ENCODE measurements at regions not wholly inside any gene's neighbourhood (a gene's known extent, or its start where the extent isn't known, plus 50 kb on each side); places are given as distances from the start of the nearest gene placed in this dataset.

DNA sequence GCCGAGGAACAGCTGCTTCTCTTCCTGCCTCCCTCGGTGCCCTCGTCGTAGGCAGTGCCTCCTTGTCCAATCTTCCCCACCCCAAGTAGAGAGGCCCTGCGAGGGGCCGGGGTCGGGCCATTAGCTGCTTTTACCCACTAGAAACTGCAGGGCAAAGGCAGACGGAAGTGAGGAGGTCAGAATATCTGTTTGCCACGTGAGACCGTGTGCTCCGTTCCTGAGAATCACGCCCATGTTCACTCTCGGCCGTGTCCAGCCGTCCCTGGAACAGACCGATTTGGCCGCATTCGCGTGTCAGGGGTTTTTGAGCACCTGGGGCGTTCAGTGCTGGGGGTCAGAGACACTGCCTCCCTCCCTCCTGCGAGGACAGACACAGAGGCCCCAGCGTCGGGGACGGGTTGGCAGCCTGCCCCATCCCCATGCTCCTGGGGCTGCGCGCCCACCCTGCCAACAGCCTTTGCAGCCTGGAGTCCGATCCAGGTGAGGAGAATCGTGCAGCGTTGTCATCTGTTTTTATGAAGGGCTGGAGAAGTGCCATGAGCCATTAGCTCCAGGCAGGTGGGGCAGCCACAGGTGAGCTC lies 982.2 kb downstream of the BRD1 start:
- no peak for DNase-seq
- WGBS, 2 donors = 73 to 84% methylated on average over 29 of the region's 29 CpGs
- H3K4me3 ChIP-seq = no peak overlapping the region
- H3K9me3 ChIP-seq = no peaks in the 10 kb centered on the region
- TF ChIP-seq POLR2A (IDR thresholded peaks at IDR 0.05) = no peak
- TF ChIP-seq, protein P1, sequence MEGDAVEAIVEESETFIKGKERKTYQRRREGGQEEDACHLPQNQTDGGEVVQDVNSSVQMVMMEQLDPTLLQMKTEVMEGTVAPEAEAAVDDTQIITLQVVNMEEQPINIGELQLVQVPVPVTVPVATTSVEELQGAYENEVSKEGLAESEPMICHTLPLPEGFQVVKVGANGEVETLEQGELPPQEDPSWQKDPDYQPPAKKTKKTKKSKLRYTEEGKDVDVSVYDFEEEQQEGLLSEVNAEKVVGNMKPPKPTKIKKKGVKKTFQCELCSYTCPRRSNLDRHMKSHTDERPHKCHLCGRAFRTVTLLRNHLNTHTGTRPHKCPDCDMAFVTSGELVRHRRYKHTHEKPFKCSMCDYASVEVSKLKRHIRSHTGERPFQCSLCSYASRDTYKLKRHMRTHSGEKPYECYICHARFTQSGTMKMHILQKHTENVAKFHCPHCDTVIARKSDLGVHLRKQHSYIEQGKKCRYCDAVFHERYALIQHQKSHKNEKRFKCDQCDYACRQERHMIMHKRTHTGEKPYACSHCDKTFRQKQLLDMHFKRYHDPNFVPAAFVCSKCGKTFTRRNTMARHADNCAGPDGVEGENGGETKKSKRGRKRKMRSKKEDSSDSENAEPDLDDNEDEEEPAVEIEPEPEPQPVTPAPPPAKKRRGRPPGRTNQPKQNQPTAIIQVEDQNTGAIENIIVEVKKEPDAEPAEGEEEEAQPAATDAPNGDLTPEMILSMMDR (IDR thresholded peaks at IDR 0.05) = no peak
- TF ChIP-seq POLR2AphosphoS5 (IDR thresholded peaks at IDR 0.05) = no peak
- TF ChIP-seq EP300 (IDR thresholded peaks at IDR 0.05) = no peak
- peaks cover 0 to 32% (median 0%) of the 10 kb centered on the region in 3 donors for H3K27me3 ChIP-seq
- H3K4me1 ChIP-seq = no peaks in the 10 kb centered on the region
- H3K36me3 ChIP-seq = no peaks in the 10 kb centered on the region
- intact Hi-C loops (cut with DNase I) = no loop called here
- no peak overlapping the region for H3K27ac ChIP-seq

DNA sequence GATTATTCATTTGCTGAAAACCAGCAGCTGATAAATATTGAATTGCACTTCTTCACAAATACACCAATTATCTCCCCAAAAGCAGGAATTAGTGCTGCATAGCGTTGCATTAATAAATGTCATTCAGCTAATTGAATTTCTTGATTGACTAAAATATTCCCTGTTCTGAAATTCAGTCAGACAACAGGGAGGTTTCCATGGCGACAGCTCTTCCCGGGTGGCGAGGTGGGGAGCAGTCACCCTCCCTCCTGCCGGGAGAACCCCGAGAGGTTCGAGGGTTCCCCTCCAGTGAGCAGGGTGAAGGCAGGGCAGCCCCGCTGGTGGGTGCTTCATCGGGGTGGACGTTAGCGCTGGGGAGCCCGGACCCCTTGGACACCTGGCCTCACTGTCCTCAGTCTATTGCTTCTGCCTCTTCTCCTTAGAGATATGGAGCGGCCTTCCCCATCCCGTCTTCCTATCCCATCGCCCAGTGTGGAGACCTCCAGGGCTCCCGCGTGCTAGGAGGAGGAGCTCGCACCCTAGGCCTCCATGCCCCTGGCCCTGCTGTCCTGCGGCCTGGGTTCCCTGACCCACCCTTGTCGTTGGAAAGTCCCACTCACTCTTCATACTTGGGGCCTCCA lies 983.5 kb downstream of the BRD1 start:
- WGBS, 2 donors = 77 to 86% methylated on average over 20 of the region's 20 CpGs
- H3K27ac ChIP-seq = no peak overlapping the region
- no peaks in the 10 kb centered on the region for H3K9me3 ChIP-seq
- H3K27me3 ChIP-seq = peaks cover 0 to 30% (median 0%) of the 10 kb centered on the region in 3 donors
- H3K4me3 ChIP-seq = no peak overlapping the region
- no peaks in the 10 kb centered on the region for H3K4me1 ChIP-seq
- peak; percentile 38 for DNase-seq
- no peaks in the 10 kb centered on the region for H3K36me3 ChIP-seq
- TF ChIP-seq, protein P1 (IDR thresholded peaks at IDR 0.05) = no peak
- TF ChIP-seq POLR2AphosphoS5 (IDR thresholded peaks at IDR 0.05) = no peak
- no peak for TF ChIP-seq EP300 (IDR thresholded peaks at IDR 0.05)
- no peak for TF ChIP-seq POLR2A (IDR thresholded peaks at IDR 0.05)
- intact Hi-C loops (cut with DNase I) = no loop called here

DNA sequence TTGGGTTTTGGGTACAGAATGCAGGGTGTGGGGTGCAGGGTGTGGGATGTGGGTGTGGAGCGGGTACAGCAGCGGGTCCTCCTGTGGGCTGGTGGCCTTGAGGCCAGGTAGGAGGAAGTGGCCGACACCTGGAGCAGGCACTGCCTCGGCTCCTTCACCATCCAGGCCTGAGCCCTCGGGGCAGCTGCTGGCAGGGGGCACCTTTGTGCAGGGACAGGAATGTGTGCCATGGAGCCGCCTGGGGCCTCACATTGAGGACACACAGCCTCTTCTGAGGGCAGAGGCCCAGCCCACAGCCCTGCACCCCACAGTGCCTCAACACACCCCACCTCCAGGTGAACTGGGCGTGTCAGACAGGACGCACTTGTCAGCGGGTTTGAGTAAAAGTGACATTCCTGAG lies 984.0 kb downstream of the BRD1 start:
- no peaks in the 10 kb centered on the region for H3K4me1 ChIP-seq
- peaks cover 0 to 27% (median 0%) of the 10 kb centered on the region in 3 donors for H3K27me3 ChIP-seq
- no peak overlapping the region for H3K27ac ChIP-seq
- H3K9me3 ChIP-seq = no peaks in the 10 kb centered on the region
- intact Hi-C loops (cut with DNase I) = no loop called here
- DNase-seq = peak; percentile 28
- H3K36me3 ChIP-seq = no peaks in the 10 kb centered on the region
- H3K4me3 ChIP-seq = no peak overlapping the region
- 30 to 66% methylated on average over 9 of the region's 9 CpGs for WGBS, 2 donors
- TF ChIP-seq, protein P1 (IDR thresholded peaks at IDR 0.05) = no peak

DNA sequence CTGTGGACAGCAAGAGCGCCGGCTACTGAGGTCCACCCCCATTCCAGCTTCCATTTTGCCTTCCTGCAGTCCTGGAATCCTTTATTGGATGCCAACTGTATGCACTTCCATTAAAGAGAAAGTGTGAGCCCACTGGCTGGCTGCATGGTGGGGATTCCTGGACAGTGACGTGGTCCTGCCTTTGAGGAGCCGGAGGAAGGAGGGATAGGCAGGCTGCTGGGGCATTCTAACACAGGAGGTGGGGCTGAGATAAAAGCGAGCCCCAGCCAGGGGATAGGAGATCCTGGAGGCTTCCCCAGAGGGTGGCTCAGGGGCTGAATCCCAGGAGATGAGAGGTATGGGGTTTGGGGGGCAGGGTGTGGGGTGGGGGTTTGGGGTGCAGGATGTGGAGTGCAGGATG lies 984.7 kb downstream of the BRD1 start:
- no peaks in the 10 kb centered on the region for H3K4me1 ChIP-seq
- no peak for TF ChIP-seq EP300 (IDR thresholded peaks at IDR 0.05)
- TF ChIP-seq POLR2A (IDR thresholded peaks at IDR 0.05) = no peak
- TF ChIP-seq, protein P1 (IDR thresholded peaks at IDR 0.05) = no peak
- no peak for TF ChIP-seq POLR2AphosphoS5 (IDR thresholded peaks at IDR 0.05)
- WGBS, 2 donors = 69 to 77% methylated on average over 5 of the region's 5 CpGs
- no peaks in the 10 kb centered on the region for H3K9me3 ChIP-seq
- H3K4me3 ChIP-seq = no peak overlapping the region
- no peak overlapping the region for H3K27ac ChIP-seq
- intact Hi-C loops (cut with DNase I) = no loop called here
- DNase-seq = no peak
- H3K27me3 ChIP-seq = peaks cover 0 to 27% (median 0%) of the 10 kb centered on the region in 3 donors
- no peaks in the 10 kb centered on the region for H3K36me3 ChIP-seq

DNA sequence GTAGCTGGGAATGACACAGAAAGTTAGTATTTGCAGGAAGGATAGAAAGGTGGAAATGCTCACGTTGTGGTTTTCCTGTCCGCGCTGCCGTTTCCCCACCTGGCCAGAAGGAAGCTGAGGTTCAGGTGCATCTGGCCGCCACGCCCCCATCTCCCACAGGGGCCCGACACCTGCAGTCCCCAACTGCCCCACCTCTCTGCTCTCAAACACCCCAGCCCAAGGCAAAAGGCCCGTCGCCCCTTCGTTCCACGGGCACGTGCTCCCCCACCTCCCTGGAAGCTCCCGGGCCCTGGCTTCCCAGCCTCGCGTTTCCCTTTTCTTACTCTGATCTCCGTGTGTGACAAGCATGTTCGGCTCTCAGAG lies 985.1 kb downstream of the BRD1 start:
- H3K4me1 ChIP-seq = no peaks in the 10 kb centered on the region
- TF ChIP-seq POLR2A (IDR thresholded peaks at IDR 0.05) (no peak), EP300 (IDR thresholded peaks at IDR 0.05) (no peak), POLR2AphosphoS5 (IDR thresholded peaks at IDR 0.05) (no peak)
- TF ChIP-seq, protein P1 (IDR thresholded peaks at IDR 0.05) = no peak
- no peaks in the 10 kb centered on the region for H3K9me3 ChIP-seq
- DNase-seq = peak; percentile 46
- peaks cover 0 to 26% (median 0%) of the 10 kb centered on the region in 3 donors for H3K27me3 ChIP-seq
- no peak overlapping the region for H3K27ac ChIP-seq
- no peak overlapping the region for H3K4me3 ChIP-seq
- H3K36me3 ChIP-seq = no peaks in the 10 kb centered on the region
- intact Hi-C loops (cut with DNase I) = no loop called here
- 69 to 71% methylated on average over 17 of the region's 17 CpGs for WGBS, 2 donors
